IMR-90 (cell line): ENCODE measurements at regions not wholly inside any gene's neighbourhood (a gene's known extent, or its start where the extent isn't known, plus 50 kb on each side); places are given as distances from the start of the nearest gene placed in this dataset.
A peak's percentile ranks its signal among the peaks of the same experiment; 100 is the strongest.

Experiments
- ATAC-seq: fragments of 200-7000 bp; cut with Tn5 transposase; 2 replicates; pipeline ENCODE4 v1.9.1; 2020; ENCODE audit warnings: low read depth, mild to moderate bottlenecking, moderate library complexity
- BruUV-seq: library from RNA; stranded (reverse); fragments of 400-500 nt; replicated peaks from 2 replicates; lab custom pipeline; 2021; lab: Mats Ljungman, UMichigan
- CTCF ChIA-PET: fragments of 300-600 bp; formaldehyde crosslinking; extraction: SDS; loops from one replicate; lab custom pipeline; 2021; ENCODE audit warnings: antibody characterized with exemption; lab: Yijun Ruan, JAX
- POLR2A ChIA-PET: fragments of 300-600 bp; sonication (Branson Sonifier 250); formaldehyde crosslinking; loops from one replicate; lab custom pipeline; 2022; ENCODE audit warnings: antibody characterized with exemption; ENCODE audit not compliant: unreplicated experiment; lab: Charles Lee
- DNase-seq: peaks from one replicate; pipeline ENCODE4 v3.0.0; 2013
- H2AFZ ChIP-seq: replicated peaks from 2 replicates; pipeline ENCODE3; 2013; ENCODE audit warnings: low read length, mild to moderate bottlenecking; ENCODE audit not compliant: poor library complexity
- H2AK5ac ChIP-seq: 2 replicates; pipeline ENCODE4 v1.6.1; 2013; ENCODE audit warnings: low read depth, low read length, inconsistent platforms
- H2AK9ac ChIP-seq: replicated peaks from 2 replicates; pipeline ENCODE3; 2013; ENCODE audit warnings: mild to moderate bottlenecking, low read depth, low read length, moderate library complexity; ENCODE audit not compliant: poor library complexity
- H2BK120ac ChIP-seq: 2 replicates; pipeline ENCODE4 v1.6.1; 2013; ENCODE audit warnings: low read depth, low read length, inconsistent platforms
- H2BK15ac ChIP-seq: 3 replicates; pipeline ENCODE4 v1.6.1; 2013; ENCODE audit warnings: low read depth, low read length, inconsistent platforms
- H2BK20ac ChIP-seq: 2 replicates; pipeline ENCODE4 v1.6.1; 2013; ENCODE audit warnings: low read depth, mild to moderate bottlenecking, inconsistent platforms, low read length, moderate library complexity
- H2BK5ac ChIP-seq: 2 replicates; pipeline ENCODE4 v1.6.1; 2013; ENCODE audit warnings: mild to moderate bottlenecking, low read depth, low read length, inconsistent platforms; ENCODE audit not compliant: poor library complexity, severe bottlenecking
- H3K14ac ChIP-seq: replicated peaks from 2 replicates; pipeline ENCODE4 v1.6.1; 2013; ENCODE audit warnings: low read depth, low read length, inconsistent platforms
- H3K18ac ChIP-seq: 2 replicates; pipeline ENCODE4 v1.6.1; 2013; ENCODE audit warnings: low read depth, low read length, control low read depth
- H3K23ac ChIP-seq: 2 replicates; pipeline ENCODE4 v1.6.1; 2013; ENCODE audit warnings: low read depth, low read length, inconsistent platforms
- H3K27ac ChIP-seq: 2 replicates; pipeline ENCODE4 v1.5.1; 2013; ENCODE audit warnings: mild to moderate bottlenecking, control low read depth, low read length; ENCODE audit not compliant: insufficient read depth
- H3K27me3 ChIP-seq: 2 replicates; pipeline ENCODE4 v1.6.1; 2013; ENCODE audit warnings: low read length; ENCODE audit not compliant: control insufficient read depth, insufficient read depth
- H3K36me3 ChIP-seq: 2 replicates; pipeline ENCODE4 v1.6.1; 2013; ENCODE audit warnings: low read length, mixed read lengths; ENCODE audit not compliant: control insufficient read depth, insufficient read depth
- H3K4ac ChIP-seq: 2 replicates; pipeline ENCODE4 v1.6.1; 2013; ENCODE audit warnings: low read depth, low read length, inconsistent platforms
- H3K4me1 ChIP-seq: 2 replicates; pipeline ENCODE4 v1.6.1; 2013; ENCODE audit warnings: low read length, mixed read lengths; ENCODE audit not compliant: control insufficient read depth, insufficient read depth
- H3K4me2 ChIP-seq: 2 replicates; pipeline ENCODE4 v1.6.1; 2013; ENCODE audit warnings: low read depth, mild to moderate bottlenecking, control low read depth, low read length, moderate library complexity
- H3K4me3 ChIP-seq: 2 replicates; pipeline ENCODE4 v1.5.1; 2013; ENCODE audit warnings: low read depth, mild to moderate bottlenecking, control low read depth, low read length, moderate library complexity; ENCODE audit not compliant: insufficient read depth
- H3K56ac ChIP-seq: 2 replicates; pipeline ENCODE4 v1.6.1; 2013; ENCODE audit warnings: low read length, inconsistent platforms; ENCODE audit not compliant: insufficient read depth; ENCODE audit errors: extremely low read depth
- H3K79me1 ChIP-seq, 2 experiments: 2 replicates each; pipeline ENCODE4 v1.6.1; 2013; ENCODE audit warnings: low read length in 2 of 2, inconsistent platforms in 1 of 2, low read depth in 1 of 2
- H3K9ac ChIP-seq: 2 replicates; pipeline ENCODE4 v1.6.1; 2013; ENCODE audit warnings: low read depth, low read length, control low read depth
- H3K9me1 ChIP-seq: 2 replicates; pipeline ENCODE4 v1.6.1; 2013; ENCODE audit warnings: low read length, inconsistent platforms; ENCODE audit not compliant: insufficient read depth
- H3K9me3 ChIP-seq: 2 replicates; pipeline ENCODE4 v1.6.1; 2013; ENCODE audit warnings: low read length; ENCODE audit not compliant: control insufficient read depth, insufficient read depth
- H4K20me1 ChIP-seq: 2 replicates; pipeline ENCODE4 v1.6.1; 2013; ENCODE audit warnings: low read length, inconsistent platforms; ENCODE audit not compliant: insufficient read depth
- H4K5ac ChIP-seq: 2 replicates; pipeline ENCODE4 v1.6.1; 2013; ENCODE audit warnings: mild to moderate bottlenecking, low read depth, low read length, control low read depth
- H4K8ac ChIP-seq, 2 experiments: 2 replicates each; pipeline ENCODE4 v1.6.1; 2013; ENCODE audit warnings: low read depth in 2 of 2, low read length in 2 of 2, control low read depth in 1 of 2, inconsistent platforms in 1 of 2
- H4K91ac ChIP-seq: 2 replicates; pipeline ENCODE4 v1.6.1; 2013; ENCODE audit warnings: low read depth, low read length, inconsistent platforms; ENCODE audit not compliant: insufficient read depth
- MAFK ChIP-seq: IDR thresholded peaks from 2 replicates; pipeline ENCODE4 v1.6.1; 2012; ENCODE audit warnings: low read depth, low read length, improper control_type of control experiment
- MAZ ChIP-seq: IDR thresholded peaks from 2 replicates; pipeline ENCODE4 v1.6.1; 2012; ENCODE audit warnings: low read depth, mild to moderate bottlenecking, low read length, improper control_type of control experiment, moderate library complexity, borderline replicate concordance
- NFE2L2 ChIP-seq: fragments of 150-350 bp; IDR thresholded peaks from 2 replicates; pipeline ENCODE4 v1.6.1; 2016; ENCODE audit warnings: low read depth, mild to moderate bottlenecking, low read length
- POLR2A ChIP-seq: IDR thresholded peaks from 2 replicates; pipeline ENCODE4 v1.6.1; 2012; ENCODE audit warnings: mild to moderate bottlenecking, low read depth, low read length
- RFX5 ChIP-seq: IDR thresholded peaks from 2 replicates; pipeline ENCODE4 v1.8.0; 2012; ENCODE audit warnings: low read depth, mild to moderate bottlenecking, low read length, moderate library complexity
- WGBS, 2 experiments: methylation state at CpG; one replicate each; pipeline versions ENCODE4 v1.1.5 to v1.1.7; 2013; ENCODE audit warnings: missing lambda C conversion rate in 2 of 2; ENCODE audit not compliant: insufficient read length in 1 of 2; ENCODE audit errors: extremely low coverage in 2 of 2; 5-methylcytosine and 5-hydroxymethylcytosine counted together
- dilution Hi-C: fragments of 300-500 bp; cut with HindIII; formaldehyde crosslinking; loops from one replicate; pipeline ENCODE4 v1.14.3; 2018; ENCODE audit warnings: low sequenced_read_pairs; ENCODE audit not compliant: unreplicated experiment
- in situ Hi-C: fragments of 300-500 bp; cut with MboI; formaldehyde crosslinking; loops from 3 replicates; pipeline ENCODE4 v1.14.3; 2019; ENCODE audit warnings: low sequenced_read_pairs, inconsistent platforms, mixed read lengths
- intact Hi-C: fragments of 100-400 bp; cut with micrococcal nuclease; formaldehyde crosslinking; loops from 2 replicates; pipeline ENCODE4 v1.10.0; 2022

DNA sequence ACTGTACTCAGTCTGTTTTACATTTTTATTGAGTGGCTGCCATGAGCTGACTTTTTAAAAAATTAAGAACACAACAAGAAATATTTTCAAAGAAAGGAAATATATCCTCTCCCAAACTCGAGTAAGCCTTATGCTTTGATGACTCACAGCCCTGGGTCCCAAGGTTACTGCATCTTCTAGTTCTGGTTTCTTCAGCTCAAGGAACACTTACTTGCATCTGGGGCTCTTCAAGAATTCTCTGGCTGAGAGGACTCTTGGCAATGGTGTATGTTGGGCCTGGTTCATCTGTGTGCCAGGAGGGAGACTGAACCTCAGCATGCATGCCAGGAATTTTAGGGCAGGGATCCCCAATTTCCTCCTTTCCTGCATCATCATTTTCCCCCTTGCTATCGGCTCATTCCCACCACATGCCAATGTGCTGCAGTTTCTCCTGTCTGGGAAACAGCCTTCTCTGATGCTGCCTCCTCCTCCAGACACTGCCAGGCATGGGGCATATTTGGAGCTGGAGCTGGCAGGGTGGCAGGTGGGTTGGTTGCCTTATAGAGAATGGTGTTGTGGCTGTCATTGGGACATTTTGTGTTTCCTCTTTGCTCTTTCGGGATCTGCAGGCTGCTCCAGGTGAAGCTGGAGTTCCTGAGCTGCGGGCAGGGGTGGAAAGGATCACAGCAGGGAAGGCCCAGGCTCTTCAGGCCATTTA lies 192.2 kb upstream of the HS6ST1 start:
- Histone ChIP-seq H4K91ac (no peak overlapping the region), H3K27me3 (peaks cover 6% of the 10 kb centered on the region; the same call in 1 of the 2 replicates), H2BK15ac (no peak overlapping the region), H2AFZ (no peak overlapping the region), H3K23ac (no peak overlapping the region), H3K4me2 (no peak overlapping the region), H2AK9ac (no peak overlapping the region), H2AK5ac (no peak overlapping the region), H3K56ac (no peak overlapping the region), H3K14ac (no peak overlapping the region), H3K36me3 (no peaks in the 10 kb centered on the region), H3K27ac (no peak overlapping the region), H3K18ac (no peak overlapping the region; the same call in 1 of the 2 replicates), H4K5ac (no peak overlapping the region), H2BK20ac (no peak overlapping the region), H3K79me1 (no peaks in the 10 kb centered on the region), H2BK5ac (no peak overlapping the region), H3K4me3 (no peak overlapping the region), H3K9me3 (no peaks in the 10 kb centered on the region), H2BK120ac (no peak overlapping the region), H3K4ac (no peak overlapping the region), H4K8ac (no peak overlapping the region), H4K20me1 (no peaks in the 10 kb centered on the region), H3K9ac (no peak overlapping the region), H3K9me1 (peaks cover 4% of the 10 kb centered on the region; the same call in 1 of the 2 replicates), H3K4me1 (no peaks in the 10 kb centered on the region; the same call in 1 of the 2 replicates)
- CTCF ChIA-PET = no interaction called here
- dilution Hi-C loops (no loop called here), intact Hi-C loops (no loop called here), in situ Hi-C loops (no loop called here)
- WGBS, 2 experiments = no CpG with 5 or more reads among the region's 4 CpGs
- no peak for TF ChIP-seq RFX5
- TF ChIP-seq MAZ = no peak
- TF ChIP-seq NFE2L2 = no peak
- TF ChIP-seq MAFK = no peak
- no peak for TF ChIP-seq POLR2A
- POLR2A ChIA-PET = no interaction called here
- BruUV-seq = no TSS peak
- ATAC-seq (peak; percentile 89), DNase-seq (peak; percentile 72)
